Cardiac muscle cell (in vitro differentiated cells and primary cell): ENCODE measurements at regions not wholly inside any gene's neighbourhood (a gene's known extent, or its start where the extent isn't known, plus 50 kb on each side); places are given as distances from the start of the nearest gene placed in this dataset.
A peak's percentile ranks its signal among the peaks of the same experiment; 100 is the strongest.

Experiments
- DNase-seq, 2 donors: peaks; one replicate each; pipeline versions ENCODE4 v3.0.0 to v3.0.0-alpha.2; 2010 to 2017; ENCODE audit warnings: low read depth in 1 of 2, low spot score in 1 of 2
- H3K27ac ChIP-seq: fragments of 200-600 bp; sonication (generic); 2 replicates; pipeline ENCODE4 v1.5.1; 2016
- H3K27me3 ChIP-seq: fragments of 200-600 bp; sonication (generic); 2 replicates; pipeline ENCODE4 v1.6.0; 2016; ENCODE audit warnings: control low read depth
- H3K36me3 ChIP-seq: fragments of 200-600 bp; sonication (generic); 2 replicates; pipeline ENCODE4 v1.5.1; 2016; ENCODE audit warnings: control low read depth
- H3K4me1 ChIP-seq: fragments of 200-600 bp; sonication (generic); 2 replicates; pipeline ENCODE4 v1.8.1; 2017; ENCODE audit warnings: low read depth, mild to moderate bottlenecking, mixed run types
- H3K4me3 ChIP-seq: fragments of 200-600 bp; sonication (generic); 2 replicates; pipeline ENCODE4 v1.5.1; 2016; ENCODE audit warnings: mild to moderate bottlenecking
- H3K9me3 ChIP-seq: fragments of 200-600 bp; sonication (generic); 2 replicates; pipeline ENCODE4 v1.5.1; 2017; ENCODE audit warnings: low read depth, mild to moderate bottlenecking, control low read depth
- TF ChIP-seq, protein P1 (sequence below): IDR thresholded peaks from 2 replicates; pipeline ENCODE4 v1.5.1; 2012; ENCODE audit warnings: low read depth, mild to moderate bottlenecking, low read length

- DNase-seq: no peak
- H3K9me3 ChIP-seq: no peaks in the 10 kb centered on the region
- no peaks in the 10 kb centered on the region for H3K27me3 ChIP-seq
- H3K27ac ChIP-seq: no peak overlapping the region
- no peaks in the 10 kb centered on the region for H3K4me1 ChIP-seq
- TF ChIP-seq, protein P1, sequence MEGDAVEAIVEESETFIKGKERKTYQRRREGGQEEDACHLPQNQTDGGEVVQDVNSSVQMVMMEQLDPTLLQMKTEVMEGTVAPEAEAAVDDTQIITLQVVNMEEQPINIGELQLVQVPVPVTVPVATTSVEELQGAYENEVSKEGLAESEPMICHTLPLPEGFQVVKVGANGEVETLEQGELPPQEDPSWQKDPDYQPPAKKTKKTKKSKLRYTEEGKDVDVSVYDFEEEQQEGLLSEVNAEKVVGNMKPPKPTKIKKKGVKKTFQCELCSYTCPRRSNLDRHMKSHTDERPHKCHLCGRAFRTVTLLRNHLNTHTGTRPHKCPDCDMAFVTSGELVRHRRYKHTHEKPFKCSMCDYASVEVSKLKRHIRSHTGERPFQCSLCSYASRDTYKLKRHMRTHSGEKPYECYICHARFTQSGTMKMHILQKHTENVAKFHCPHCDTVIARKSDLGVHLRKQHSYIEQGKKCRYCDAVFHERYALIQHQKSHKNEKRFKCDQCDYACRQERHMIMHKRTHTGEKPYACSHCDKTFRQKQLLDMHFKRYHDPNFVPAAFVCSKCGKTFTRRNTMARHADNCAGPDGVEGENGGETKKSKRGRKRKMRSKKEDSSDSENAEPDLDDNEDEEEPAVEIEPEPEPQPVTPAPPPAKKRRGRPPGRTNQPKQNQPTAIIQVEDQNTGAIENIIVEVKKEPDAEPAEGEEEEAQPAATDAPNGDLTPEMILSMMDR: no peak
- no peaks in the 10 kb centered on the region for H3K36me3 ChIP-seq
- no peak overlapping the region for H3K4me3 ChIP-seq
Measured at GRCh38 chr5:67526793-67527192, 330.2 kb upstream of the CD180 start.

DNA sequence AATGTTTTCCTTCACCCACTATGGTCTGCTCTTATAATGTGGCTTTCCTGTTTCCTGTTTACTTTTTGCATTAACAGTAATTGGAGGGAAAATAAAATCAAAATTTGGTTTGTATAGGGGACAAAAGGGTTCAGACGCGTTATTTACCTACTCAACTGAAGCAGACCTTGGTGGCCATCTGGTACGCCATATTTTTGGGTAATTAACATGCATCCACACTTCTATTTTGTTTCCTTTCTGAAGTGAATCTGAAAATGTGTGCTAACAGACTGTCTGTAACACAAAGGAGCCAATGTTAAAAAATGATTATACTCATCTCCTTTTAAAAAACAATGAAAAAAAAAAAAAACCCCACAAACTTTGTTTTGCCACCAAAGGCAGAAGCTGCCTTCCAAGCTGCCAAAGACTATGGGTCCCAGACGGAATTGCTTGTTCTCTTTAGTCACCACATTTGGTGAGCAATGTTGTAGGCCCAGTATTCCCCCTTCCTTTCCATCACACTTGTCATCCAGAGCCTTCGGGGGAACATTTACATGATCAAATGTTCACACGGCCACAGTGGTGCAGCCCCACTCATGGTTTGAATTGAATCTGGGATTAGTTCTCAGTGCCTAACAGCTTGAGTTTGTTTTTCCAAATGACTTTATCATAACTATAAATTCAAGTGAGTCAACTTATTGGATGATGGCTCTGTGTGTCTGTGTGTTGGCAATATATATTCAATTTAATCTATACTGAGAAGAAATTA lies 323.7 kb upstream of the CD180 start:
- H3K36me3 ChIP-seq: no peaks in the 10 kb centered on the region
- no peaks in the 10 kb centered on the region for H3K27me3 ChIP-seq
- no peak for DNase-seq
- TF ChIP-seq, protein P1: no peak
- H3K27ac ChIP-seq: no peak overlapping the region
- H3K4me1 ChIP-seq: no peaks in the 10 kb centered on the region
- no peak overlapping the region for H3K4me3 ChIP-seq
- H3K9me3 ChIP-seq: no peaks in the 10 kb centered on the region

DNA sequence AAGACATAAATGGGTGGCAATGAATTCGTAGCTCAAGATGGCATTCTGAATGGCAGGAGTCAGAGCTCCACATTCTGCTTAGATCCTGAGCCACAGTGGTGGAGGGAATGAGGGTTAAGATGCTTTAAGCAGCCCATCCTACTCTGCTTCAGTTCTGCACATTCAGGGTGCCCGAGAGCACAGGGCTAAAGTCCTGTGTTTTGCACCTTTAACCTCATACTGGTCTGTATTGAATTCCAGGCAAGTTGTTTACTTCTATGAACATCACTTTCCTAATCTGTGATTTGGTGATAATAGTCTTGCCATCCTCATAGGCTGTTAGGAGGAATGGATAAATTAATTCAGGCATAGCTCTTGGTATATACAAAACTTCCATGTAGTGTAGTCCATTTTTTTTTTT lies 321.6 kb upstream of the CD180 start:
- Histone ChIP-seq H3K9me3 (no peaks in the 10 kb centered on the region), H3K36me3 (no peaks in the 10 kb centered on the region)
- DNase-seq: no peak

DNA sequence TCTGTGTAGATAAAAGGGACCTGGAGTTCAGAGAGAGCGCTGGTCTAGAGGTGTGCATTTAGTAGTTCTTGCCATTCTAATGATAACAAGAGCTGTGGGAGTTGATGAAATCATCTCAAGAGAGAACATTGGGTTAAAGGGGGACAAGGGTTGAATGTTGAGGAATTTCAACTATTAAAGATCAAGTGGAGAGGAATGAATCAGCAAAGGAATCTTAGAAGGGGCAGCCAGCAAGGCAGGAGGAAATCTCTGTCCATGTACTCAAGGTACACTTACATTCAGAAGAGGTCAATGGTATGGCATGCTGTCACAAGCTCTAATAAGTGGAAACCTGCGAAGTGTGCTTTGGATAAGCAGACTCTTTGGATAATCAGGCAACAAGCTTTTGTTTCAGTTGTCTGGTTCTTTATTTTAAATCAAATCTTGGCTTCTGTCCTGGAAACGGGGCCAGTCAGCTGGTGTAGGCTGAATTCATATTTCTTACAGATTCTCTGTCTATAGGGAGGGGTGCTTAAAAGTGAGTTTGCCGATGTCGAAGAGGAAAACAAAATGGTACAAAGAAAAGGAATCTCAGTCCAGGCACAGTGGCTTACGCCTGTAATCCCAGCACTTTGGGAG lies 320.5 kb upstream of the CD180 start:
- no peaks in the 10 kb centered on the region for H3K4me1 ChIP-seq
- H3K27me3 ChIP-seq: no peaks in the 10 kb centered on the region
- no peak overlapping the region for H3K27ac ChIP-seq
- TF ChIP-seq, protein P1: no peak
- H3K9me3 ChIP-seq: no peaks in the 10 kb centered on the region
- peak; percentile 22 to 72 for DNase-seq
- no peaks in the 10 kb centered on the region for H3K36me3 ChIP-seq
- H3K4me3 ChIP-seq: no peak overlapping the region

More for the DNA sequence above, 321.6 kb upstream of the CD180 start:
- Histone ChIP-seq H3K4me1 (no peaks in the 10 kb centered on the region), H3K27ac (no peak overlapping the region), H3K4me3 (no peak overlapping the region), H3K27me3 (no peaks in the 10 kb centered on the region)
- TF ChIP-seq, protein P1: no peak

DNA sequence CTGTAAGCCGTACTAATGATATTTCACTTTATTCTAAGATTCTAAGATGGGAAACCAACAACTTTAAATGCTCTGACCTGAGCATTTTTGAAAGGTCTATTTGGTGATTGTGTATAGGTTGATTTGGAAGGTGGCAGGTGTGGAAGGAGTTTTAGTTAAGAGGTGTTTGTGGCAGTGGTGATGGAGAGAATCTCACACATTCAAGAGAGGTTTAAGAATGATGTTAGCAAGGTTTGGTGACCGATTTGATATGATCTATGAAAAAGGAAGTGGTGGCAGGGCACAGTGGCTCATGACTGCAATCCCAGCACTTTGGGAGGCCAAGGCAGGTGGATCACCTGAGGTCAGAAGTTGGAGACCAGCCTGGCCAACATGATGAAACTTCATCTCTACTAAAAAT lies 319.2 kb upstream of the CD180 start:
- H3K27me3 ChIP-seq: no peaks in the 10 kb centered on the region
- DNase-seq: no peak
- TF ChIP-seq, protein P1: no peak
- H3K4me1 ChIP-seq: no peaks in the 10 kb centered on the region
- H3K4me3 ChIP-seq: no peak overlapping the region
- H3K27ac ChIP-seq: no peak overlapping the region
- no peaks in the 10 kb centered on the region for H3K9me3 ChIP-seq
- no peaks in the 10 kb centered on the region for H3K36me3 ChIP-seq
